SU-DHL-6 (cell line): ENCODE measurements at regions not wholly inside any gene's neighbourhood (a gene's known extent, or its start where the extent isn't known, plus 50 kb on each side); places are given as distances from the start of the nearest gene placed in this dataset.
"Not testable (repeated sequence)": the region's sequence is repeated elsewhere in the genome, so short reads cannot be mapped to it uniquely, and the experiment has no call there.

Experiments used
- H2AFZ ChIP-seq: fragments of 200-600 bp; sonication (generic); 2 replicates; pipeline ENCODE4 v1.6.1; 2014; ENCODE audit warnings: low read depth, mild to moderate bottlenecking, moderate library complexity, mixed read lengths, antibody characterized with exemption, low read length; ENCODE audit not compliant: severe bottlenecking
- H3F3A ChIP-seq: fragments of 200-600 bp; shearing (Covaris generic); 2 replicates; pipeline ENCODE4 v1.6.0; 2016; ENCODE audit warnings: antibody characterized with exemption, mild to moderate bottlenecking; ENCODE audit not compliant: insufficient read depth
- H3K27ac ChIP-seq: fragments of 200-600 bp; sonication (generic); 2 replicates; pipeline ENCODE4 v1.5.1; 2016; ENCODE audit warnings: low read depth, mild to moderate bottlenecking, low read length, moderate library complexity, mixed read lengths
- H3K27me3 ChIP-seq: fragments of 200-600 bp; sonication (generic), shearing (Covaris generic); 2 replicates; pipeline ENCODE4 v1.6.0; 2014; ENCODE audit warnings: mild to moderate bottlenecking, low read length
- H3K36me3 ChIP-seq: fragments of 200-600 bp; sonication (generic); 2 replicates; pipeline ENCODE4 v1.6.1; 2014; ENCODE audit warnings: mild to moderate bottlenecking, low read length, mixed read lengths
- H3K4me2 ChIP-seq: fragments of 300-600, 200-600 bp; shearing (Covaris generic), sonication (generic); 2 replicates; pipeline ENCODE4 v1.6.0; 2014; ENCODE audit warnings: low read length, low read depth, mild to moderate bottlenecking; ENCODE audit not compliant: poor library complexity, severe bottlenecking
- H3K4me3 ChIP-seq: fragments of 200-600 bp; sonication (generic); 2 replicates; pipeline ENCODE4 v1.5.1; 2014; ENCODE audit warnings: antibody characterized with exemption, low read length, mild to moderate bottlenecking, mixed read lengths; ENCODE audit not compliant: insufficient read depth, poor library complexity, severe bottlenecking
- H3K79me2 ChIP-seq: fragments of 200-600 bp; sonication (generic); 2 replicates; pipeline ENCODE4 v1.6.1; 2014; ENCODE audit warnings: mild to moderate bottlenecking, low read length, moderate library complexity; ENCODE audit not compliant: insufficient read depth
- H3K9ac ChIP-seq: fragments of 200-600 bp; sonication (generic); 2 replicates; pipeline ENCODE4 v1.7.0; 2014; ENCODE audit warnings: mild to moderate bottlenecking, low read length
- H3K9me2 ChIP-seq: fragments of 200-600 bp; sonication (generic); replicated peaks from 2 replicates; pipeline ENCODE4 v1.6.1; 2014; ENCODE audit warnings: low read length; ENCODE audit not compliant: insufficient read depth
- H3K9me3 ChIP-seq: fragments of 200-600 bp; sonication (generic); 2 replicates; pipeline ENCODE4 v1.6.1; 2014; ENCODE audit warnings: low read length, mixed read lengths; ENCODE audit not compliant: insufficient read depth
- H4K20me1 ChIP-seq: fragments of 200-600 bp; sonication (generic); 2 replicates; pipeline ENCODE4 v1.6.1; 2014; ENCODE audit warnings: low read depth, mild to moderate bottlenecking, antibody characterized with exemption, low read length, moderate library complexity, mixed read lengths
- CTCF ChIP-seq: fragments of 200-600 bp; sonication (generic); IDR thresholded peaks from one replicate; pipeline ENCODE4 v1.5.1; 2017; ENCODE audit warnings: antibody characterized with exemption, mild to moderate bottlenecking, low read length, moderate library complexity; ENCODE audit not compliant: insufficient read depth, poor library complexity, severe bottlenecking
- EZH2phosphoT487 ChIP-seq: fragments of 200-600 bp; sonication (generic), shearing (Covaris generic); conservative IDR thresholded peaks from 2 replicates; pipeline ENCODE4 v1.6.1; 2018; ENCODE audit warnings: mild to moderate bottlenecking, antibody characterized with exemption, low read length, moderate library complexity, mixed read lengths

- no peak for TF ChIP-seq EZH2phosphoT487
- TF ChIP-seq CTCF = no peak
Observed at GRCh38 chr11:25625094-25625493, 706.8 kb upstream of the ANO3 start.

GRCh38 chr11:25628030-25628429 lies 703.9 kb upstream of the ANO3 start:
- no peak overlapping the region for H3K4me2 ChIP-seq
- H3K9ac ChIP-seq = no peak overlapping the region
- H4K20me1 ChIP-seq = no peaks in the 10 kb centered on the region
- H3K36me3 ChIP-seq = no peaks in the 10 kb centered on the region
- no peaks in the 10 kb centered on the region for H3K27me3 ChIP-seq
- TF ChIP-seq EZH2phosphoT487 = no peak
- TF ChIP-seq CTCF = no peak
- H3K79me2 ChIP-seq = no peaks in the 10 kb centered on the region
- no peak overlapping the region for H3K4me3 ChIP-seq
- H2AFZ ChIP-seq = peak overlapping the region; percentile 72
- H3K27ac ChIP-seq = no peak overlapping the region
- no peaks in the 10 kb centered on the region for H3F3A ChIP-seq
- H3K9me3 ChIP-seq = no peaks in the 10 kb centered on the region
- no peaks in the 10 kb centered on the region for H3K9me2 ChIP-seq

More at GRCh38 chr11:25625094-25625493, 706.8 kb upstream of the ANO3 start:
- Histone ChIP-seq H3K9me2 (no peaks in the 10 kb centered on the region), H3K27me3 (no peaks in the 10 kb centered on the region), H3K9me3 (no peaks in the 10 kb centered on the region), H3K9ac (no peak overlapping the region), H3K36me3 (no peaks in the 10 kb centered on the region), H3K79me2 (no peaks in the 10 kb centered on the region), H3K4me3 (no peak overlapping the region), H3K27ac (no peak overlapping the region), H3F3A (no peaks in the 10 kb centered on the region), H3K4me2 (no peak overlapping the region), H4K20me1 (no peaks in the 10 kb centered on the region), H2AFZ (no peak overlapping the region)

- Histone ChIP-seq H3K9me3 (no peaks in the 10 kb centered on the region), H3K79me2 (no peaks in the 10 kb centered on the region), H3K27me3 (no peaks in the 10 kb centered on the region), H3K9ac (no peak overlapping the region), H3K9me2 (no peaks in the 10 kb centered on the region), H2AFZ (no peak overlapping the region), H3K27ac (no peak overlapping the region), H3K4me2 (no peak overlapping the region), H4K20me1 (no peaks in the 10 kb centered on the region), H3F3A (no peaks in the 10 kb centered on the region), H3K36me3 (no peaks in the 10 kb centered on the region), H3K4me3 (no peak overlapping the region)
- TF ChIP-seq EZH2phosphoT487 = no peak
Observed at GRCh38 chr11:25633230-25633629, 698.7 kb upstream of the ANO3 start.

- H3K4me3 ChIP-seq, H3K9ac ChIP-seq, H3K9me3 ChIP-seq, H3F3A ChIP-seq, H4K20me1 ChIP-seq, H3K4me2 ChIP-seq, H3K27ac ChIP-seq, H2AFZ ChIP-seq, H3K79me2 ChIP-seq, H3K27me3 ChIP-seq, H3K36me3 ChIP-seq, H3K9me2 ChIP-seq: not testable (repeated sequence)
Observed at GRCh38 chr11:25649220-25649619, 682.7 kb upstream of the ANO3 start.
